Breast epithelium (tissue), 4 donors: ENCODE measurements at regions not wholly inside any gene's neighbourhood (a gene's known extent, or its start where the extent isn't known, plus 50 kb on each side); places are given as distances from the start of the nearest gene placed in this dataset.

Experiments used
- DNase-seq, 2 donors: peaks; one replicate each; pipeline ENCODE4 v3.0.0-alpha.2; 2019; ENCODE audit warnings: low spot score in 2 of 2
- H3K27ac ChIP-seq, 2 donors: fragments of 200-600 bp; sonication (generic) in 1 of 2; one replicate each; pipeline ENCODE4 v1.5.1; 2016 to 2019; ENCODE audit warnings: mild to moderate bottlenecking in 1 of 2
- H3K27me3 ChIP-seq, 2 donors: fragments of 200-600 bp; sonication (generic) in 1 of 2; one replicate each; pipeline versions ENCODE4 v1.5.1 to v1.6.0; 2017 to 2019; ENCODE audit warnings: control low read depth in 1 of 2, mild to moderate bottlenecking in 1 of 2
- H3K36me3 ChIP-seq: fragments of 200-600 bp; one replicate; pipeline ENCODE4 v1.5.1; 2019
- H3K4me1 ChIP-seq, 2 donors: fragments of 200-600 bp; sonication (generic); one replicate each; pipeline ENCODE4 v1.5.1; 2016 to 2019; ENCODE audit warnings: control low read depth in 1 of 2
- H3K4me3 ChIP-seq, 3 donors: fragments of 200-600 bp; sonication (generic); 1 replicate in 2 of 3; 2 replicates in 1 of 3; pipeline ENCODE4 v1.5.1; 2016 to 2019; ENCODE audit warnings: mild to moderate bottlenecking in 3 of 3, moderate library complexity in 2 of 3
- H3K9me3 ChIP-seq, 2 donors: fragments of 200-600 bp; sonication (generic) in 1 of 2; one replicate each; pipeline ENCODE4 v1.5.1; 2016 to 2019; ENCODE audit warnings: control low read depth in 1 of 2
- CTCF ChIP-seq, 3 donors: fragments of 450-650 bp; IDR thresholded peaks; one replicate each; pipeline ENCODE4 v1.5.1; 2016 to 2017; ENCODE audit warnings: antibody characterized with exemption in 3 of 3, mild to moderate bottlenecking in 3 of 3, moderate library complexity in 3 of 3
- POLR2A ChIP-seq: fragments of 450-650 bp; IDR thresholded peaks from one replicate; pipeline ENCODE4 v1.6.1; 2016; ENCODE audit warnings: antibody characterized with exemption, mild to moderate bottlenecking, moderate library complexity
- POLR2AphosphoS5 ChIP-seq, 3 donors: sonication (generic); formaldehyde crosslinking; IDR thresholded peaks; one replicate each; pipeline ENCODE4 v1.6.1; 2017; ENCODE audit warnings: antibody characterized with exemption in 3 of 3
- intact Hi-C: fragments of 100-400 bp; cut with DNase I; formaldehyde crosslinking; loops from one replicate; pipeline ENCODE4 v1.15.1; 2023; ENCODE audit warnings: low total_unique reads

DNA sequence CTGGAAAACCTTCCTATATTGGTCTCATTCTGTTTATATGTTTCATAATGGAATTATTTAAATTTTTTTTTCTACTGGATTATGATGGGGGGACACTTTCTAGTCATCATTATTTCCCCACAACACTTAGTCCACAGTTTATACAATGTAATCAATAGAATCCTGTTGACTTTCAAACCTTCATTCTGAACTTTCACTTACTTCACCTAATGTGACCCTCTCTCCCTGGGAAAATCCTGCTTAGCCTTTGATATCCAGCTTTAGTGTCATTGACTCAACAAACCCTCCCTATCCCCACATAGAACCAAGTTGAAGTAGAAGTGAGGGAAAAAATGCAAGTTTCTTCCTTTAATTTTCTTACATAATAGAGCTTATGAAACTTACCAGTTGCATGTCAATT is 666.0 kb downstream of the MECOM start:
- no peak for DNase-seq
- H3K9me3 ChIP-seq: no peaks in the 10 kb centered on the region
- no peak overlapping the region for H3K27ac ChIP-seq
- intact Hi-C loops: no loop called here
- no peaks in the 10 kb centered on the region for H3K36me3 ChIP-seq
- no peak overlapping the region for H3K4me3 ChIP-seq
- no peaks in the 10 kb centered on the region for H3K27me3 ChIP-seq
- TF ChIP-seq CTCF (IDR thresholded peaks at IDR 0.05) (no peak), POLR2AphosphoS5 (IDR thresholded peaks at IDR 0.05) (no peak), POLR2A (no peak)
- no peaks in the 10 kb centered on the region for H3K4me1 ChIP-seq

GRCh38 chr3:168996622-168997021 is 666.9 kb downstream of the MECOM start:
- Histone ChIP-seq H3K4me3 (no peak overlapping the region), H3K9me3 (no peaks in the 10 kb centered on the region), H3K36me3 (no peaks in the 10 kb centered on the region), H3K27me3 (no peaks in the 10 kb centered on the region), H3K27ac (no peak overlapping the region), H3K4me1 (no peaks in the 10 kb centered on the region)
- no peak for DNase-seq
- TF ChIP-seq CTCF (IDR thresholded peaks at IDR 0.05) (no peak), POLR2AphosphoS5 (IDR thresholded peaks at IDR 0.05) (no peak), POLR2A (no peak)
- intact Hi-C loops: no loop called here

GRCh38 chr3:168995129-168995528 is 668.4 kb downstream of the MECOM start:
- TF ChIP-seq CTCF (IDR thresholded peaks at IDR 0.05) (no peak), POLR2A (no peak)
- Histone ChIP-seq H3K4me3 (no peak overlapping the region), H3K27ac (no peak overlapping the region), H3K9me3 (no peaks in the 10 kb centered on the region), H3K27me3 (no peaks in the 10 kb centered on the region), H3K4me1 (no peaks in the 10 kb centered on the region), H3K36me3 (no peaks in the 10 kb centered on the region)
- DNase-seq: no peak
- intact Hi-C loops: no loop called here

GRCh38 chr3:168991803-168992202 is 671.7 kb downstream of the MECOM start:
- no peak overlapping the region for H3K4me3 ChIP-seq
- no peak for DNase-seq
- no peaks in the 10 kb centered on the region for H3K9me3 ChIP-seq
- no peaks in the 10 kb centered on the region for H3K27me3 ChIP-seq
- intact Hi-C loops: no loop called here
- no peak overlapping the region for H3K27ac ChIP-seq
- no peaks in the 10 kb centered on the region for H3K36me3 ChIP-seq
- TF ChIP-seq POLR2AphosphoS5 (IDR thresholded peaks at IDR 0.05) (no peak), CTCF (IDR thresholded peaks at IDR 0.05) (no peak), POLR2A (no peak)
- no peaks in the 10 kb centered on the region for H3K4me1 ChIP-seq

GRCh38 chr3:168990621-168991020 is 672.9 kb downstream of the MECOM start:
- Histone ChIP-seq H3K36me3 (no peaks in the 10 kb centered on the region), H3K9me3 (no peaks in the 10 kb centered on the region), H3K27me3 (no peaks in the 10 kb centered on the region), H3K4me3 (no peak overlapping the region), H3K4me1 (no peaks in the 10 kb centered on the region), H3K27ac (no peak overlapping the region)
- intact Hi-C loops: no loop called here
- TF ChIP-seq POLR2A (no peak), POLR2AphosphoS5 (IDR thresholded peaks at IDR 0.05) (no peak), CTCF (IDR thresholded peaks at IDR 0.05) (no peak)
- no peak for DNase-seq
